ENCODE measurements at regions not wholly inside any gene's neighbourhood (a gene's known extent, or its start where the extent isn't known, plus 50 kb on each side); places are given as distances from the start of the nearest gene placed in this dataset.

- TF ChIP-seq ZNF639 (CRISPR knock-in tag; conservative IDR thresholded peaks at IDR 0.05 in 1 of 2, IDR thresholded peaks at IDR 0.05 in 1 of 2) = no peak
These were observed 50.4 kb upstream of the RBFOX2 start (continued) for GRCh38 chr22:36079041-36079440.

All from K562 (cell line).